ENCODE measurements at regions not wholly inside any gene's neighbourhood (a gene's known extent, or its start where the extent isn't known, plus 50 kb on each side); places are given as distances from the start of the nearest gene placed in this dataset.

DNA sequence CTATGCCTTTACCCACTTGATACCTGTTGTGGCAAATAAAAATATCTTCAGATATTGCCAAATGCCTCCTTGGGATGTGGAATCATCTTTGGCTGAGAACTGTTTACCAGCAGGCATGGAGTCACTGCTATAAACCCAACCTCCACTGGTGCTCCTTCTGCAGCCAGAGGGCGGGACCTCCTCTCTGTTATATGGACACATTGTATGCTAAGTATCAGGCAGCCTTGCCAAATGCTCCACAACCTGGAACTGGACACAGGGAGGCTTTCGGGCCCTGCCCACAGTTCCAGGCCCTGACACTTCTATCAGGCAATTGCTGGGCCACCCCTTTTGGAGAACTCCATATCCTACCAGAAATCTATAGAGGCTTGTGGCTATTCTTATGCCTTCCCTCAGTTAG, 201.0 kb downstream of the TMX1 start (continued):
- TF ChIP-seq SUZ12 (IDR thresholded peaks at IDR 0.05; ENCODE audit: low read length), result no peak
- TF ChIP-seq EP300 (IDR thresholded peaks at IDR 0.05; ENCODE audit: borderline replicate concordance in 1 of 2, low read depth in 2 of 2, low read length in 2 of 2), result no peak
- TF ChIP-seq, protein P1, sequence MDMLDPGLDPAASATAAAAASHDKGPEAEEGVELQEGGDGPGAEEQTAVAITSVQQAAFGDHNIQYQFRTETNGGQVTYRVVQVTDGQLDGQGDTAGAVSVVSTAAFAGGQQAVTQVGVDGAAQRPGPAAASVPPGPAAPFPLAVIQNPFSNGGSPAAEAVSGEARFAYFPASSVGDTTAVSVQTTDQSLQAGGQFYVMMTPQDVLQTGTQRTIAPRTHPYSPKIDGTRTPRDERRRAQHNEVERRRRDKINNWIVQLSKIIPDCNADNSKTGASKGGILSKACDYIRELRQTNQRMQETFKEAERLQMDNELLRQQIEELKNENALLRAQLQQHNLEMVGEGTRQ (IDR thresholded peaks at IDR 0.05; ENCODE audit: low read length), result no peak
- no peak for TF ChIP-seq CEBPB (IDR thresholded peaks at IDR 0.05; ENCODE audit: low read depth, low read length)
- no peak for TF ChIP-seq NRF1 (IDR thresholded peaks at IDR 0.05; ENCODE audit: low read depth, low read length)

All from H1 (cell line).